ENCODE measurements at regions not wholly inside any gene's neighbourhood (a gene's known extent, or its start where the extent isn't known, plus 50 kb on each side); places are given as distances from the start of the nearest gene placed in this dataset.

GRCh38 chr7:17027789-17028152 is 146.0 kb upstream of the AGR3 start:
- H3K36me3 ChIP-seq = no peaks in the 10 kb centered on the region
- H3K27ac ChIP-seq = no peak overlapping the region
- 85 to 97% (median 91%) methylated on average over 1 of the region's 1 CpG for WGBS, 3 donors
- TF ChIP-seq EP300 (IDR thresholded peaks at IDR 0.05) (no peak), CTCF (IDR thresholded peaks at IDR 0.05) (no peak), POLR2A (IDR thresholded peaks at IDR 0.05) (no peak)
- DNase-seq = no peak
- no peak overlapping the region for H3K4me3 ChIP-seq
- no peaks in the 10 kb centered on the region for H3K9me3 ChIP-seq
- H3K27me3 ChIP-seq = no peaks in the 10 kb centered on the region
- intact Hi-C loops (cut with DNase I) = no loop called here
- H3K4me1 ChIP-seq (ENCODE audit: insufficient read depth) = no peaks in the 10 kb centered on the region

GRCh38 chr7:17029150-17029549 is 147.4 kb upstream of the AGR3 start:
- Histone ChIP-seq H3K27ac (no peak overlapping the region), H3K9me3 (no peaks in the 10 kb centered on the region), H3K4me1 (ENCODE audit: insufficient read depth) (no peaks in the 10 kb centered on the region), H3K27me3 (no peaks in the 10 kb centered on the region), H3K36me3 (no peaks in the 10 kb centered on the region), H3K4me3 (no peak overlapping the region)
- 89 to 96% (median 91%) methylated on average over 3 of the region's 3 CpGs for WGBS, 3 donors
- no peak for DNase-seq
- TF ChIP-seq EP300 (IDR thresholded peaks at IDR 0.05) (no peak), POLR2A (IDR thresholded peaks at IDR 0.05) (no peak)
- intact Hi-C loops (cut with DNase I) = no loop called here

- H3K27me3 ChIP-seq = no peaks in the 10 kb centered on the region
- H3K9me3 ChIP-seq = no peaks in the 10 kb centered on the region
- TF ChIP-seq CTCF (IDR thresholded peaks at IDR 0.05) (no peak), EP300 (IDR thresholded peaks at IDR 0.05) (no peak), POLR2A (IDR thresholded peaks at IDR 0.05) (no peak)
- no peaks in the 10 kb centered on the region for H3K4me1 ChIP-seq (ENCODE audit: insufficient read depth)
- intact Hi-C loops (cut with DNase I) = no loop called here
- H3K36me3 ChIP-seq = no peaks in the 10 kb centered on the region
- 64 to 70% (median 68%) methylated on average over 2 of the region's 2 CpGs for WGBS, 3 donors
- H3K4me3 ChIP-seq = no peak overlapping the region
- H3K27ac ChIP-seq = no peak overlapping the region
- DNase-seq = no peak
These were observed 148.8 kb upstream of the AGR3 start for GRCh38 chr7:17030559-17030958.

- Histone ChIP-seq H3K9me3 (no peaks in the 10 kb centered on the region), H3K27me3 (no peaks in the 10 kb centered on the region), H3K27ac (no peak overlapping the region), H3K4me1 (ENCODE audit: insufficient read depth) (no peaks in the 10 kb centered on the region), H3K36me3 (no peaks in the 10 kb centered on the region), H3K4me3 (no peak overlapping the region)
- intact Hi-C loops (cut with DNase I) = no loop called here
- TF ChIP-seq CTCF (IDR thresholded peaks at IDR 0.05) (no peak), POLR2A (IDR thresholded peaks at IDR 0.05) (no peak), EP300 (IDR thresholded peaks at IDR 0.05) (no peak)
- DNase-seq = no peak
- WGBS, 3 donors = 91 to 96% (median 93%) methylated on average over 1 of the region's 1 CpG
These were observed 150.2 kb upstream of the AGR3 start for GRCh38 chr7:17031906-17032551.

- Histone ChIP-seq H3K27ac (no peak overlapping the region), H3K9me3 (no peaks in the 10 kb centered on the region), H3K36me3 (no peaks in the 10 kb centered on the region), H3K4me1 (ENCODE audit: insufficient read depth) (no peaks in the 10 kb centered on the region), H3K4me3 (no peak overlapping the region), H3K27me3 (no peaks in the 10 kb centered on the region)
- DNase-seq = no peak
- TF ChIP-seq POLR2A (IDR thresholded peaks at IDR 0.05) (no peak), EP300 (IDR thresholded peaks at IDR 0.05) (no peak), CTCF (IDR thresholded peaks at IDR 0.05) (no peak)
- 92 to 95% (median 93%) methylated on average over 4 of the region's 4 CpGs for WGBS, 3 donors
- intact Hi-C loops (cut with DNase I) = no loop called here
These were observed 151.5 kb upstream of the AGR3 start for GRCh38 chr7:17033245-17033644.
